Fibroblast of lung (primary cell): ENCODE measurements at regions not wholly inside any gene's neighbourhood (a gene's known extent, or its start where the extent isn't known, plus 50 kb on each side); places are given as distances from the start of the nearest gene placed in this dataset.

Experiments used
- DNase-seq, 2 donors: peaks; one replicate each; pipeline versions ENCODE4 v3.0.0 to v3.0.0-alpha.2; 2010; ENCODE audit warnings: low read depth in 2 of 2
- H2AFZ ChIP-seq: 2 replicates; pipeline ENCODE4 v1.5.1; 2012; ENCODE audit warnings: low read length, control low read depth, inconsistent platforms
- H3K27ac ChIP-seq: 2 replicates; pipeline ENCODE4 v1.5.1; 2011; ENCODE audit warnings: low read length, control low read depth; ENCODE audit not compliant: insufficient read depth
- H3K27me3 ChIP-seq: 2 replicates; pipeline ENCODE4 v1.5.1; 2011; ENCODE audit warnings: mild to moderate bottlenecking, low read length; ENCODE audit not compliant: control insufficient read depth, insufficient read depth
- H3K36me3 ChIP-seq: 2 replicates; pipeline ENCODE4 v1.5.1; 2011; ENCODE audit warnings: low read length; ENCODE audit not compliant: control insufficient read depth, insufficient read depth
- H3K4me1 ChIP-seq: 2 replicates; pipeline ENCODE4 v1.5.1; 2011; ENCODE audit warnings: low read length; ENCODE audit not compliant: control insufficient read depth, insufficient read depth; ENCODE audit errors: extremely low read depth
- H3K4me2 ChIP-seq: 2 replicates; pipeline ENCODE4 v1.5.1; 2011; ENCODE audit warnings: low read length, control low read depth; ENCODE audit not compliant: insufficient read depth; ENCODE audit errors: extremely low read depth
- H3K4me3 ChIP-seq, 4 experiments: fragments of 200-600 bp in 1 of 4; sonication (generic) in 1 of 4; replicated peaks in 1 of 4; 2 replicates each; pipeline ENCODE4 v1.5.1; 2011 to 2016; ENCODE audit warnings: low read length in 4 of 4, low read depth in 3 of 4, mild to moderate bottlenecking in 3 of 4, control low read depth in 2 of 4, inconsistent platforms in 1 of 4, mixed read lengths in 1 of 4; ENCODE audit not compliant: insufficient read depth in 1 of 4; ENCODE audit errors: control extremely low read depth in 1 of 4
- H3K79me2 ChIP-seq: 2 replicates; pipeline ENCODE4 v1.5.1; 2012; ENCODE audit warnings: mild to moderate bottlenecking, low read length, inconsistent platforms; ENCODE audit not compliant: control insufficient read depth, insufficient read depth
- H3K9ac ChIP-seq: 2 replicates; pipeline ENCODE4 v1.5.1; 2011; ENCODE audit warnings: mild to moderate bottlenecking, low read length, control low read depth; ENCODE audit not compliant: insufficient read depth
- H3K9me3 ChIP-seq: 2 replicates; pipeline ENCODE4 v1.5.1; 2012; ENCODE audit warnings: low read depth, low read length; ENCODE audit not compliant: control insufficient read depth, insufficient read depth
- H4K20me1 ChIP-seq: 2 replicates; pipeline ENCODE4 v1.5.1; 2011; ENCODE audit warnings: low read length; ENCODE audit not compliant: control insufficient read depth, insufficient read depth; ENCODE audit errors: extremely low read depth
- CTCF ChIP-seq, 2 donors: IDR thresholded peaks in 1 of 2; conservative IDR thresholded peaks in 1 of 2; 1 replicate in 1 of 2; 2 replicates in 1 of 2; pipeline ENCODE4 v1.5.1; 2011 to 2012; ENCODE audit warnings: low read length in 2 of 2, control low read depth in 1 of 2, inconsistent platforms in 1 of 2, low read depth in 1 of 2, mild to moderate bottlenecking in 1 of 2
- EZH2 ChIP-seq: IDR thresholded peaks from 2 replicates; pipeline ENCODE4 v1.5.1; 2012; ENCODE audit warnings: low read length, control low read depth, mild to moderate bottlenecking; ENCODE audit errors: missing control alignments

- no peaks in the 10 kb centered on the region for H3K36me3 ChIP-seq
- H4K20me1 ChIP-seq = no peaks in the 10 kb centered on the region
- no peaks in the 10 kb centered on the region for H3K27me3 ChIP-seq
- no peaks in the 10 kb centered on the region for H3K4me1 ChIP-seq
- H3K9ac ChIP-seq = no peak overlapping the region
- no peak for TF ChIP-seq CTCF (conservative IDR thresholded peaks at IDR 0.05 in 1 of 2, IDR thresholded peaks at IDR 0.05 in 1 of 2; ENCODE audit: low read depth in 1 of 2, low read length in 2 of 2)
- no peak for TF ChIP-seq EZH2
- H3K27ac ChIP-seq = no peak overlapping the region
- no peak overlapping the region for H3K4me2 ChIP-seq
- no peak overlapping the region for H3K4me3 ChIP-seq
- no peaks in the 10 kb centered on the region for H3K79me2 ChIP-seq
- DNase-seq = no peak
- H3K9me3 ChIP-seq = no peaks in the 10 kb centered on the region
- no peak overlapping the region for H2AFZ ChIP-seq
These were observed 211.0 kb downstream of the IGSF11 start for GRCh38 chr3:118823626-118824025.

GRCh38 chr3:118827446-118827845 is 207.2 kb downstream of the IGSF11 start:
- H3K9me3 ChIP-seq = no peaks in the 10 kb centered on the region
- DNase-seq = no peak
- no peak for TF ChIP-seq EZH2
- TF ChIP-seq CTCF (conservative IDR thresholded peaks at IDR 0.05 in 1 of 2, IDR thresholded peaks at IDR 0.05 in 1 of 2; ENCODE audit: low read depth in 1 of 2, low read length in 2 of 2) = no peak
- H3K36me3 ChIP-seq = no peaks in the 10 kb centered on the region
- H3K4me2 ChIP-seq = no peak overlapping the region
- H3K27me3 ChIP-seq = no peaks in the 10 kb centered on the region
- no peak overlapping the region for H3K9ac ChIP-seq
- no peaks in the 10 kb centered on the region for H4K20me1 ChIP-seq
- no peak overlapping the region for H3K4me3 ChIP-seq
- no peaks in the 10 kb centered on the region for H3K4me1 ChIP-seq
- H3K79me2 ChIP-seq = no peaks in the 10 kb centered on the region
- no peak overlapping the region for H3K27ac ChIP-seq
- no peak overlapping the region for H2AFZ ChIP-seq

GRCh38 chr3:118828351-118828750 is 206.3 kb downstream of the IGSF11 start:
- Histone ChIP-seq H4K20me1 (no peaks in the 10 kb centered on the region), H3K27ac (no peak overlapping the region), H3K79me2 (no peaks in the 10 kb centered on the region), H3K4me2 (no peak overlapping the region), H2AFZ (no peak overlapping the region), H3K9me3 (no peaks in the 10 kb centered on the region), H3K4me3 (no peak overlapping the region), H3K27me3 (no peaks in the 10 kb centered on the region), H3K9ac (no peak overlapping the region), H3K36me3 (no peaks in the 10 kb centered on the region), H3K4me1 (no peaks in the 10 kb centered on the region)
- no peak for DNase-seq
- TF ChIP-seq CTCF (conservative IDR thresholded peaks at IDR 0.05 in 1 of 2, IDR thresholded peaks at IDR 0.05 in 1 of 2; ENCODE audit: low read depth in 1 of 2, low read length in 2 of 2) (no peak), EZH2 (no peak)
